Testis (tissue), 2 donors: ENCODE measurements at regions not wholly inside any gene's neighbourhood (a gene's known extent, or its start where the extent isn't known, plus 50 kb on each side); places are given as distances from the start of the nearest gene placed in this dataset.

Source experiments
- DNase-seq: peaks from one replicate; pipeline ENCODE4 v3.0.0-alpha.2; 2019
- H3K27ac ChIP-seq, 2 donors: fragments of 200-600 bp; sonication (generic); one replicate each; pipeline ENCODE4 v1.5.1; 2019
- H3K27me3 ChIP-seq: fragments of 200-600 bp; sonication (generic); one replicate; pipeline ENCODE4 v1.5.1; 2019
- H3K36me3 ChIP-seq: fragments of 200-600 bp; sonication (generic); one replicate; pipeline ENCODE4 v1.5.1; 2017; ENCODE audit warnings: low read depth; ENCODE audit errors: missing control alignments
- H3K4me1 ChIP-seq: fragments of 200-600 bp; sonication (generic); one replicate; pipeline ENCODE4 v1.5.1; 2019
- H3K4me3 ChIP-seq, 2 donors: fragments of 200-600 bp; sonication (generic); one replicate each; pipeline ENCODE4 v1.5.1; 2017 to 2019
- H3K9me3 ChIP-seq: fragments of 200-600 bp; sonication (generic); one replicate; pipeline ENCODE4 v1.5.1; 2017
- POLR2A ChIP-seq: fragments of 450-650 bp; IDR thresholded peaks from one replicate; pipeline ENCODE4 v1.6.1; 2017; ENCODE audit warnings: antibody characterized with exemption, mild to moderate bottlenecking, moderate library complexity
- WGBS, 2 donors: methylation state at CpG; one replicate each; pipeline ENCODE4 v1.1.5; 2018; 5-methylcytosine and 5-hydroxymethylcytosine counted together
- intact Hi-C: fragments of 100-400 bp; cut with DNase I; formaldehyde crosslinking; loops from one replicate; pipeline ENCODE4 v1.15.1; 2023; ENCODE audit warnings: low total_unique reads
- TF ChIP-seq, protein P1 (sequence below), 3 experiments: fragments of 450-650 bp in 2 of 3; fragments of 200-600 bp in 1 of 3; sonication (generic) in 1 of 3; IDR thresholded peaks; one replicate each; pipeline ENCODE4 v1.5.1; 2016 to 2019; ENCODE audit warnings: antibody characterized with exemption in 3 of 3, mild to moderate bottlenecking in 2 of 3, moderate library complexity in 1 of 3

DNA sequence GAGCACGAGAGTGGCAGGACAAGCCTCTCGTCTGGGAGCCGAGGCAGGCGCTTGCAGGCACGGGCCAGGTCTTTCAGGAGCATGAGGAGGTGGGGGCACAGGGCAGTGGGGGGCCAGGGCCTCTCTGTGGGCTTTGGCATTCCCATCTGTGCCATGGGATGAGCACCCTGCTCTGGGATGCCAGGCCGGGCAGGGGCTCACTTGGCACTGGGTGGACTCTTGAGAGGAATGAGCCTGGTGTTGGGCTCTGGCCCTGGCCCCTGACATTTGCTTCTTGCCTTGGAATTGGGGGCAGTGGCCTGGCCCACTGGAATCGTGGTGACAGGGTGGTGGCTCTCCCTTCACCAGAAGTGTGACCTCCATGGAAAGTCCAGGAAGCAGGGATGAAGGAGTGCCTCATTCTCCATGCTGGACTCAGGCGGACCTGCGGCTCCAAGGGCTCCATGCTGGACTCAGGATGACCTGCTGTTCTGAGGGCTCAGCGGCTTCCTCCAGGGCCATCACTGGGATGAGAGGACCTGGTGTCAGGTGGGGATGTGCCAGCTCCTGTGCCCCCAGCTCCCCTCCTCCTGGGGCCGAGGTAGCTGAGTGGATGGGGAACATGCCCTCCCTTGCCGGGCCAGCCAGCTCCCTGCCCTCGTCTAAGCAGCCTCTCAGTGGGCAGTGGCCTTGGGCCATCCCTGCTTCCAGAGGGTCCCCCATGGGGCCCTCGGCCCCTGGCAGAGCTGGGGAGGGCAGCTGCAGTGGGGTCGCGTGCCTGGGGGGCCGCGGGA, 220.3 kb downstream of the KIF26A start:
- WGBS, 2 donors: 91 to 96% methylated on average over 6 to 17 of the region's 18 CpGs
- Histone ChIP-seq H3K9me3 (no peaks in the 10 kb centered on the region), H3K27me3 (no peaks in the 10 kb centered on the region), H3K4me1 (no peaks in the 10 kb centered on the region), H3K27ac (no peak overlapping the region), H3K4me3 (no peak overlapping the region), H3K36me3 (no peaks in the 10 kb centered on the region)
- DNase-seq: no peak
- no peak for TF ChIP-seq POLR2A
- TF ChIP-seq, protein P1, sequence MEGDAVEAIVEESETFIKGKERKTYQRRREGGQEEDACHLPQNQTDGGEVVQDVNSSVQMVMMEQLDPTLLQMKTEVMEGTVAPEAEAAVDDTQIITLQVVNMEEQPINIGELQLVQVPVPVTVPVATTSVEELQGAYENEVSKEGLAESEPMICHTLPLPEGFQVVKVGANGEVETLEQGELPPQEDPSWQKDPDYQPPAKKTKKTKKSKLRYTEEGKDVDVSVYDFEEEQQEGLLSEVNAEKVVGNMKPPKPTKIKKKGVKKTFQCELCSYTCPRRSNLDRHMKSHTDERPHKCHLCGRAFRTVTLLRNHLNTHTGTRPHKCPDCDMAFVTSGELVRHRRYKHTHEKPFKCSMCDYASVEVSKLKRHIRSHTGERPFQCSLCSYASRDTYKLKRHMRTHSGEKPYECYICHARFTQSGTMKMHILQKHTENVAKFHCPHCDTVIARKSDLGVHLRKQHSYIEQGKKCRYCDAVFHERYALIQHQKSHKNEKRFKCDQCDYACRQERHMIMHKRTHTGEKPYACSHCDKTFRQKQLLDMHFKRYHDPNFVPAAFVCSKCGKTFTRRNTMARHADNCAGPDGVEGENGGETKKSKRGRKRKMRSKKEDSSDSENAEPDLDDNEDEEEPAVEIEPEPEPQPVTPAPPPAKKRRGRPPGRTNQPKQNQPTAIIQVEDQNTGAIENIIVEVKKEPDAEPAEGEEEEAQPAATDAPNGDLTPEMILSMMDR (IDR thresholded peaks at IDR 0.05): no peak
- intact Hi-C loops: no loop called here

DNA sequence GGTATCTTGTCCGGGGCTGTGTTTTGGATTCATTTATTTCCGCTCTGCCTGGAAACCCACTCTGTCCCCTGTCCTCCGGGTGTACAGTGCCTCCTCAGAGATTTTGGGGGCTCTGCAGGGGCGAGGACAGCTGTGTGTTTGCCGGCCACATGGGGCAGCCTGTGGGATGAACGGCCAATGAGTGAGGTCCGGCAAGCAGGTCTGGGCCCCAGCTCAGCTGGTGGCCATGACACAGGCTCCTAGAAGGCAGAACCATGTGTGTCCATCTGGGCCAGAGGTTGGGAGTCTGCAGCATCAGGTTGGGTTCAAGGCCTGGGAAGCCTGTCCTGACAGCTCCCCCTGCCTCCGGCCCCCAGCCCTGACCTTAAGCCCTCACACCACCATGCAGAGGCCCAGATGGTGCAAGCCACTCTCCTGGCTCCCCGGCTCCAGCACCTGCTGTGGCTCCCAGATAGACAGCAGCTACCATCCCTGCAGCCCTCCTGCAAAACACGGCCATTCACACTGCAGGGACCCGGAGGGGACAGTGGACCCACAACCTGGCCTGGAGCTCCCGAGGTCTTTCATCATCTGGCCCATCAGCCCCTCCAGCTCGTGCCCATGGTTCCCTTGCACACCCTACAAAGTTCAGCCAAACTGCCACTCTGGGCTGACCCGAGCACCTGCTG, 220.1 kb upstream of the C14orf180 start:
- no peak overlapping the region for H3K27ac ChIP-seq
- no peaks in the 10 kb centered on the region for H3K4me1 ChIP-seq
- intact Hi-C loops: no loop called here
- H3K27me3 ChIP-seq: no peaks in the 10 kb centered on the region
- no peak for DNase-seq
- H3K4me3 ChIP-seq: no peak overlapping the region
- no peak for TF ChIP-seq POLR2A
- TF ChIP-seq, protein P1 (IDR thresholded peaks at IDR 0.05): no peak
- H3K9me3 ChIP-seq: no peaks in the 10 kb centered on the region
- H3K36me3 ChIP-seq: no peaks in the 10 kb centered on the region
- 79 to 88% methylated on average over 12 to 13 of the region's 14 CpGs for WGBS, 2 donors

DNA sequence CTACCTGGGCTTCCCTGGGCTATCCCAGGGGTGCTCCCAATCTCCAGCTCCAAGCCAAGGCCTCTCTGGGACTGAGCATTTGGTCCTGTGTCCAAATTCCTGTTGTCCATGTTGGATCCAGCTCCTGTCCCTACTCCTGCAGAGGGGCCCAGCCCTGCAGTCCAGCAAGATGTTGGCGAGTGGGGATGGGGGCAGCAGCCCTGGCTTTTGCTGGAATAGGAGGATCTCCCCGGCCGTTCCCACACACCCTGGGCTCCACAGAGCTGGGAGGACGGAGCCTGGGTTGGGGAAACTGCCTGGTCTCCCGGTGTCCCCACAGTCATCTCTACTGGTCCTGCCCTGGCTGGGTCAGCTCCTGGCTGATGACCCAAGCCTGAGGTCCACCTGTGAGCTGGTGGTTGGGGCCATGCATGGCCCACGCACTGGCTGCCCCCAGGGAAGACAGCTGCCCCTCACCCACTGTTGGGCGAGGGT, 219.6 kb upstream of the C14orf180 start:
- no peaks in the 10 kb centered on the region for H3K4me1 ChIP-seq
- TF ChIP-seq, protein P1 (IDR thresholded peaks at IDR 0.05): no peak
- TF ChIP-seq POLR2A: no peak
- H3K36me3 ChIP-seq: no peaks in the 10 kb centered on the region
- no peak overlapping the region for H3K4me3 ChIP-seq
- WGBS, 2 donors: 100% methylated on average over 3 to 7 of the region's 7 CpGs
- H3K27ac ChIP-seq: no peak overlapping the region
- H3K27me3 ChIP-seq: no peaks in the 10 kb centered on the region
- intact Hi-C loops: no loop called here
- no peaks in the 10 kb centered on the region for H3K9me3 ChIP-seq
- DNase-seq: no peak

DNA sequence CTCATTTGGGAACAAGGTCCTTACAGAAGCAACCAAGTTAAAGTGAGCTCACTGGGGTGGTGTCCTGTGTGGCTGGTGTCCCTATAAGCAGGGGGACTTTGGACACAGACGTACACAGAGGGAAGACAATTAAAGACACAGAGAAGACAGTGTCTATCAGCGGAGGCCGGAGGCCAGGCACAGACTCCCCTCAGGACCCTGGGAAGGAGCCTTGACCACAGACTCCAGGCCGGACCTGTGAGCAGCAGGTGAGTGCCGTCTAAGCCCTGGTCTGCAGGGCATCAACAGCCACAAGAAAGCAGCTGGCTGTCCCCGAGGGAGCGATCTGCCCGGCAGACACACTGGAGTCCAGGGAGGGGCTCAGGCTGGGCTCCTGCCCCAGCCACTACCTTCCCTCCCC, 219.1 kb upstream of the C14orf180 start:
- Histone ChIP-seq H3K36me3 (no peaks in the 10 kb centered on the region), H3K27ac (no peak overlapping the region), H3K9me3 (no peaks in the 10 kb centered on the region), H3K4me3 (no peak overlapping the region), H3K27me3 (no peaks in the 10 kb centered on the region), H3K4me1 (no peaks in the 10 kb centered on the region)
- DNase-seq: no peak
- TF ChIP-seq POLR2A: no peak
- TF ChIP-seq, protein P1 (IDR thresholded peaks at IDR 0.05): no peak
- intact Hi-C loops: no loop called here
- 90 to 93% methylated on average over 3 to 8 of the region's 8 CpGs for WGBS, 2 donors
